GM23338 (cell line): ENCODE measurements at regions not wholly inside any gene's neighbourhood (a gene's known extent, or its start where the extent isn't known, plus 50 kb on each side); places are given as distances from the start of the nearest gene placed in this dataset.

Source experiments
- ATAC-seq: fragments of 200-7000 bp; cut with Tn5 transposase; 3 replicates; pipeline ENCODE4 v1.9.1; 2020
- DNase-seq: peaks from one replicate; pipeline ENCODE4 v3.0.0-alpha.2; 2015; ENCODE audit warnings: low spot score
- H2AFZ ChIP-seq: fragments of 200-600 bp; sonication (generic); 2 replicates; pipeline ENCODE4 v1.8.0; 2016; ENCODE audit warnings: antibody characterized with exemption, mild to moderate bottlenecking, moderate library complexity
- H3F3A ChIP-seq: fragments of 200-600 bp; sonication (generic); replicated peaks from 2 replicates; pipeline ENCODE4 v1.8.0; 2017; ENCODE audit warnings: antibody characterized with exemption, mixed run types, low read depth
- H3K27ac ChIP-seq: fragments of 200-600 bp; sonication (generic); 2 replicates; pipeline ENCODE4 v1.6.1; 2016; ENCODE audit warnings: low read depth
- H3K27me3 ChIP-seq: fragments of 200-600 bp; sonication (generic); 2 replicates; pipeline ENCODE4 v1.8.0; 2016; ENCODE audit warnings: mild to moderate bottlenecking, mixed run types, moderate library complexity; ENCODE audit not compliant: insufficient read depth
- H3K36me3 ChIP-seq: fragments of 200-600 bp; sonication (generic); 2 replicates; pipeline ENCODE4 v1.8.0; 2016; ENCODE audit warnings: mild to moderate bottlenecking; ENCODE audit not compliant: insufficient read depth
- H3K4me1 ChIP-seq: fragments of 200-600 bp; sonication (generic); 2 replicates; pipeline ENCODE4 v1.8.0; 2016; ENCODE audit warnings: mild to moderate bottlenecking, moderate library complexity; ENCODE audit not compliant: insufficient read depth
- H3K4me2 ChIP-seq: fragments of 200-600 bp; sonication (generic); 2 replicates; pipeline ENCODE4 v1.7.1; 2017; ENCODE audit warnings: mixed run types
- H3K4me3 ChIP-seq: fragments of 200-600 bp; sonication (generic); 2 replicates; pipeline ENCODE4 v1.6.1; 2016; ENCODE audit warnings: mixed run types
- H3K79me2 ChIP-seq: fragments of 200-600 bp; sonication (generic); replicated peaks from 2 replicates; pipeline ENCODE4 v1.8.0; 2017; ENCODE audit warnings: mild to moderate bottlenecking; ENCODE audit not compliant: insufficient read depth
- H3K9me2 ChIP-seq: fragments of 200-600 bp; sonication (generic); 2 replicates; pipeline ENCODE4 v1.8.0; 2017; ENCODE audit not compliant: insufficient read depth
- H4K20me1 ChIP-seq: fragments of 200-600 bp; sonication (generic); replicated peaks from 2 replicates; pipeline ENCODE4 v1.8.0; 2017; ENCODE audit warnings: mild to moderate bottlenecking; ENCODE audit not compliant: insufficient read depth
- H3K27ac Mint-ChIP-seq: 2 replicates; pipeline ENCODE4 v1.8.0; 2020; ENCODE audit warnings: inconsistent platforms, mild to moderate bottlenecking, moderate library complexity, mixed read lengths
- H3K27me3 Mint-ChIP-seq: 3 replicates; pipeline ENCODE4 v1.8.0; 2022; ENCODE audit warnings: low read depth, mild to moderate bottlenecking, moderate library complexity, mixed read lengths, inconsistent platforms; ENCODE audit not compliant: insufficient read depth, poor library complexity
- H3K36me3 Mint-ChIP-seq: 3 replicates; pipeline ENCODE4 v1.8.0; 2021; ENCODE audit warnings: low read depth, mild to moderate bottlenecking, inconsistent platforms, moderate library complexity, mixed read lengths
- H3K4me1 Mint-ChIP-seq: 3 replicates; pipeline ENCODE4 v1.8.0; 2020; ENCODE audit warnings: mild to moderate bottlenecking, inconsistent platforms, mixed read lengths
- H3K4me3 Mint-ChIP-seq: 3 replicates; pipeline ENCODE4 v1.8.0; 2021; ENCODE audit warnings: moderate library complexity, mild to moderate bottlenecking, inconsistent platforms, mixed read lengths
- H3K9me3 Mint-ChIP-seq: 3 replicates; pipeline ENCODE4 v1.8.0; 2020; ENCODE audit warnings: moderate library complexity, mild to moderate bottlenecking, inconsistent platforms, mixed read lengths
- CREB1 ChIP-seq: fragments of 250-450 bp; sonication (Bioruptor Pico); IDR thresholded peaks from 2 replicates; pipeline ENCODE4 v1.5.0; 2020; ENCODE audit warnings: low read depth, mild to moderate bottlenecking, moderate library complexity
- ETS1 ChIP-seq: IDR thresholded peaks from 2 replicates; pipeline ENCODE4 v1.6.1; 2016; ENCODE audit warnings: antibody characterized with exemption
- EZH2 ChIP-seq: fragments of 200-600 bp; sonication (generic); IDR thresholded peaks from one replicate; pipeline ENCODE4 v1.8.0; 2017; ENCODE audit warnings: antibody characterized with exemption, mild to moderate bottlenecking, low read depth; ENCODE audit not compliant: unreplicated experiment
- EZH2phosphoT487 ChIP-seq: fragments of 200-600 bp; sonication (generic); IDR thresholded peaks from one replicate; pipeline ENCODE4 v1.8.1; 2018; ENCODE audit warnings: antibody characterized with exemption; ENCODE audit not compliant: unreplicated experiment
- JUNB ChIP-seq: IDR thresholded peaks from one replicate; pipeline ENCODE4 v1.6.1; 2016; ENCODE audit warnings: antibody characterized with exemption; ENCODE audit not compliant: unreplicated experiment
- NANOG ChIP-seq: IDR thresholded peaks from 2 replicates; pipeline ENCODE4 v1.6.1; 2016; ENCODE audit warnings: antibody characterized with exemption, borderline replicate concordance
- POLR2AphosphoS5 ChIP-seq: IDR thresholded peaks from 2 replicates; pipeline ENCODE4 v1.6.1; 2016; ENCODE audit warnings: antibody characterized with exemption, low read depth
- REST ChIP-seq: IDR thresholded peaks from one replicate; pipeline ENCODE4 v1.6.1; 2018; ENCODE audit warnings: antibody characterized with exemption; ENCODE audit not compliant: unreplicated experiment
- STAT1 ChIP-seq: IDR thresholded peaks from one replicate; pipeline ENCODE4 v1.6.1; 2016; ENCODE audit warnings: antibody characterized with exemption; ENCODE audit not compliant: unreplicated experiment
- ZNF114 ChIP-seq: fragments of 250-450 bp; sonication (Bioruptor Pico); IDR thresholded peaks from 2 replicates; pipeline ENCODE4 v1.5.0; 2020; ENCODE audit warnings: mild to moderate bottlenecking, moderate library complexity
- ZNF331 ChIP-seq: fragments of 250-450 bp; sonication (Bioruptor Pico); IDR thresholded peaks from 2 replicates; pipeline ENCODE4 v1.5.0; 2020; ENCODE audit warnings: low read depth, mild to moderate bottlenecking, moderate library complexity
- TF ChIP-seq, protein P1 (sequence below), 2 experiments: fragments of 200-600 bp in 1 of 2; sonication (generic) in 1 of 2; conservative IDR thresholded peaks; 2 replicates each; pipeline versions ENCODE4 v1.5.1 to v1.6.1; 2016 to 2017; ENCODE audit warnings: antibody characterized with exemption in 2 of 2, low read depth in 2 of 2, mild to moderate bottlenecking in 2 of 2, moderate library complexity in 1 of 2

DNA sequence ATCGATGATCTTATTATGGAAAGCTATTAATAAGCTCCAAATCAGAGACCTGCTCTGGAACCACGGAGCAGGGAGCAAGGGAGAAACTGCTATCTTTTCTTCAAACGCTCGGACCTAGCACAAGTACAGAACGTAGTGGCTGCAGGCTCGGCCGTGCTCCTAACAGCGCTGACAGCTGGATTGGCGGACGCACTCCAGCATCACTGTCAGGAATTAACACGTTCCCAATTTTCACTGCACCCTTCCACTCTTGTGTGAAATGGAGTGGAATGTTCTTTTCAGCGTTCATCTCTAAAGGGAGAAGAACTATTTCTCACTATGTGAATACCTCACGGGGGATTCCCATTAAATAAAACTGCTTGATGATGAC, 106.9 kb downstream of the ZNF281 start (continued):
- TF ChIP-seq EZH2phosphoT487: no peak
- TF ChIP-seq REST: no peak
- no peak for TF ChIP-seq POLR2AphosphoS5
- no peak for TF ChIP-seq ZNF114
- no peak for TF ChIP-seq NANOG
- no peak for TF ChIP-seq ETS1
- no peak for TF ChIP-seq EZH2
- TF ChIP-seq CREB1 (CRISPR knock-in tag): no peak
- no peak for TF ChIP-seq ZNF331
- no peak for TF ChIP-seq STAT1
- no peak for TF ChIP-seq JUNB

- Mint-ChIP-seq H3K36me3 (no peaks in the 10 kb centered on the region; the same call in 2 of the 3 replicates), H3K4me3 (peak overlapping the region; percentile 75), H3K9me3 (no peaks in the 10 kb centered on the region), H3K27me3 (peaks cover 25% of the 10 kb centered on the region), H3K27ac (no peak overlapping the region), H3K4me1 (peaks cover 23% of the 10 kb centered on the region)
- Histone ChIP-seq H3F3A (peaks cover 4% of the 10 kb centered on the region; the same call in 1 of the 2 replicates), H3K4me1 (peaks cover 33% of the 10 kb centered on the region), H2AFZ (peak overlapping the region; percentile 87), H3K79me2 (no peaks in the 10 kb centered on the region), H3K4me3 (peak overlapping the region; percentile 61), H3K36me3 (no peaks in the 10 kb centered on the region), H3K9me2 (no peaks in the 10 kb centered on the region; the same call in 1 of the 2 replicates), H3K27ac (peak overlapping the region; percentile 46; the same call in 1 of the 2 replicates), H3K4me2 (peak overlapping the region; percentile 79), H4K20me1 (no peaks in the 10 kb centered on the region), H3K27me3 (peaks cover 35% of the 10 kb centered on the region)
- DNase-seq (peak; percentile 67), ATAC-seq (peak; percentile 75)
- TF ChIP-seq, protein P1, sequence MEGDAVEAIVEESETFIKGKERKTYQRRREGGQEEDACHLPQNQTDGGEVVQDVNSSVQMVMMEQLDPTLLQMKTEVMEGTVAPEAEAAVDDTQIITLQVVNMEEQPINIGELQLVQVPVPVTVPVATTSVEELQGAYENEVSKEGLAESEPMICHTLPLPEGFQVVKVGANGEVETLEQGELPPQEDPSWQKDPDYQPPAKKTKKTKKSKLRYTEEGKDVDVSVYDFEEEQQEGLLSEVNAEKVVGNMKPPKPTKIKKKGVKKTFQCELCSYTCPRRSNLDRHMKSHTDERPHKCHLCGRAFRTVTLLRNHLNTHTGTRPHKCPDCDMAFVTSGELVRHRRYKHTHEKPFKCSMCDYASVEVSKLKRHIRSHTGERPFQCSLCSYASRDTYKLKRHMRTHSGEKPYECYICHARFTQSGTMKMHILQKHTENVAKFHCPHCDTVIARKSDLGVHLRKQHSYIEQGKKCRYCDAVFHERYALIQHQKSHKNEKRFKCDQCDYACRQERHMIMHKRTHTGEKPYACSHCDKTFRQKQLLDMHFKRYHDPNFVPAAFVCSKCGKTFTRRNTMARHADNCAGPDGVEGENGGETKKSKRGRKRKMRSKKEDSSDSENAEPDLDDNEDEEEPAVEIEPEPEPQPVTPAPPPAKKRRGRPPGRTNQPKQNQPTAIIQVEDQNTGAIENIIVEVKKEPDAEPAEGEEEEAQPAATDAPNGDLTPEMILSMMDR (conservative IDR thresholded peaks at IDR 0.05; ENCODE audit: low read depth in 2 of 2): 0 out of 4 replicates have a peak, but pooled peaks have one; percentile 10 to 20
- TF ChIP-seq REST: no peak
Measured at GRCh38 chr1:200302192-200302920, 107.5 kb downstream of the ZNF281 start.
